ENCODE measurements at regions not wholly inside any gene's neighbourhood (a gene's known extent, or its start where the extent isn't known, plus 50 kb on each side); places are given as distances from the start of the nearest gene placed in this dataset.

GRCh38 chr13:62327367-62327766, 911.7 kb upstream of the PCDH20 start:
- H3K27ac ChIP-seq (ENCODE audit: extremely low read length, insufficient read depth, low read length): no peak overlapping the region
- no peaks in the 10 kb centered on the region for H4K20me1 ChIP-seq (ENCODE audit: insufficient read depth, low read length)
- no peaks in the 10 kb centered on the region for H3K36me3 ChIP-seq (replicated peaks in 1 of 2; ENCODE audit: control insufficient read depth in 1 of 2, insufficient read depth in 2 of 2, low read length in 2 of 2)
- FAIRE-seq (no peak), DNase-seq (ENCODE audit: low spot score) (no peak), ATAC-seq (no peak)
- H3K4me1 ChIP-seq (ENCODE audit: insufficient read depth, low read length): no peaks in the 10 kb centered on the region
- H3K4me2 ChIP-seq (ENCODE audit: low read depth, low read length): no peak overlapping the region
- H3K4me3 ChIP-seq (replicated peaks in 1 of 3; ENCODE audit: insufficient read depth in 1 of 3, low read depth in 2 of 3, low read length in 3 of 3): no peak overlapping the region
- intact Hi-C loops (cut with micrococcal nuclease; ENCODE audit: unreplicated experiment): no loop called here
- H3K9me3 ChIP-seq (ENCODE audit: low read length): no peaks in the 10 kb centered on the region
- no peak overlapping the region for H3K9ac ChIP-seq (ENCODE audit: insufficient read depth, low read depth, low read length)
- ChIA-PET CTCF (ENCODE audit: low intra/inter-chr PET ratio, low total read pairs) (no interaction called here), POLR2A (no interaction called here)
- TF ChIP-seq ZNF670 (CRISPR knock-in tag; IDR thresholded peaks at IDR 0.05; ENCODE audit: borderline replicate concordance) (no peak), ATF2 (CRISPR knock-in tag; IDR thresholded peaks at IDR 0.05) (no peak), CTCF (CRISPR knock-in tag; IDR thresholded peaks at IDR 0.05) (no peak), THAP7 (CRISPR knock-in tag; IDR thresholded peaks at IDR 0.05) (no peak), KDM4B (CRISPR knock-in tag; IDR thresholded peaks at IDR 0.05) (no peak), SRSF4 (IDR thresholded peaks at IDR 0.05; ENCODE audit: low read depth, low read length, poor library complexity, severe bottlenecking) (no peak), CCDC6 (CRISPR knock-in tag; IDR thresholded peaks at IDR 0.05) (no peak), KLF16 (CRISPR knock-in tag; IDR thresholded peaks at IDR 0.05) (no peak), ZNF761 (CRISPR knock-in tag; conservative IDR thresholded peaks at IDR 0.05) (no peak), ZNF441 (CRISPR knock-in tag; IDR thresholded peaks at IDR 0.05; ENCODE audit: borderline replicate concordance) (no peak), MTERF4 (CRISPR knock-in tag; IDR thresholded peaks at IDR 0.05) (no peak), ZFP37 (CRISPR knock-in tag; IDR thresholded peaks at IDR 0.05; ENCODE audit: borderline replicate concordance) (no peak), KDM2A (CRISPR knock-in tag; IDR thresholded peaks at IDR 0.05; ENCODE audit: borderline replicate concordance, low read depth) (no peak)
- H2AFZ ChIP-seq (ENCODE audit: low read length): no peak overlapping the region
- in situ Hi-C loops (cut with HindIII; ENCODE audit: extremely low pct_ligation_motif_present, low pct_unique_long_range_greater_than_20kb): no loop called here
- no peaks in the 10 kb centered on the region for H3K27me3 ChIP-seq (ENCODE audit: control insufficient read depth in 1 of 2, insufficient read depth in 2 of 2, low read length in 2 of 2)
- WGBS (ENCODE audit: low lambda C conversion rate): 8% methylated on average over 3 of the region's 3 CpGs
- BruUV-seq (replicated peaks): no TSS peak
- no peaks in the 10 kb centered on the region for H3K79me2 ChIP-seq (ENCODE audit: insufficient read depth, low read length)
